ENCODE measurements at regions not wholly inside any gene's neighbourhood (a gene's known extent, or its start where the extent isn't known, plus 50 kb on each side); places are given as distances from the start of the nearest gene placed in this dataset.

GRCh38 chr9:12595400-12595799 lies 97.8 kb upstream of the TYRP1 start:
- TF ChIP-seq CTCF (IDR thresholded peaks at IDR 0.05; ENCODE audit: poor library complexity) (no peak), EZH2phosphoT487 (IDR thresholded peaks at IDR 0.05; ENCODE audit: low read depth, severe bottlenecking, unreplicated experiment) (no peak)

All from hepatocyte (in vitro differentiated cells).